HCT116 (cell line): ENCODE measurements at regions not wholly inside any gene's neighbourhood (a gene's known extent, or its start where the extent isn't known, plus 50 kb on each side); places are given as distances from the start of the nearest gene placed in this dataset.
A peak's percentile ranks its signal among the peaks of the same experiment; 100 is the strongest.

Experiments
- ATAC-seq: fragments of 200-7000 bp; cut with Tn5 transposase; 2 replicates; pipeline ENCODE4 v1.9.1; 2020; ENCODE audit warnings: mild to moderate bottlenecking, moderate library complexity
- BruUV-seq: library from RNA; stranded (reverse); fragments of 400-500 nt; replicated peaks from 2 replicates; lab custom pipeline; 2021; lab: Mats Ljungman, UMichigan
- CTCF ChIA-PET: fragments of 300-600 bp; sonication (Branson Sonifier 250); formaldehyde crosslinking; loops from one replicate; lab custom pipeline; 2021; ENCODE audit warnings: antibody characterized with exemption; lab: Charles Lee
- POLR2A ChIA-PET: fragments of 300-600, 350-600 bp; sonication (Branson Sonifier 250); formaldehyde crosslinking; loops from one replicate; lab custom pipeline; 2021; ENCODE audit warnings: antibody characterized with exemption; lab: Charles Lee
- RAD21 ChIA-PET, 2 experiments: fragments of 300-600 bp; sonication (Branson Sonifier 250); formaldehyde crosslinking; loops; one replicate each; lab custom pipeline; 2023; ENCODE audit warnings: low total read pairs in 2 of 2; ENCODE audit not compliant: uncharacterized antibody in 2 of 2, unreplicated experiment in 2 of 2, low non-redundant PET in 1 of 2; lab: Charles Lee
- DNase-seq: peaks from one replicate; pipeline ENCODE4 v3.0.0-alpha.2; 2010; ENCODE audit warnings: low read depth, low spot score
- H2AFZ ChIP-seq: fragments of 200-600 bp; shearing (Covaris generic), sonication (generic); 2 replicates; pipeline ENCODE4 v1.6.1; 2017; ENCODE audit warnings: low read depth, mixed run types, mixed read lengths, antibody characterized with exemption, low read length; ENCODE audit not compliant: poor library complexity, severe bottlenecking
- H3K27ac ChIP-seq: 2 replicates; pipeline ENCODE4 v1.5.1; 2012; ENCODE audit warnings: low read depth, low read length
- H3K27me3 ChIP-seq: fragments of 200-600 bp; sonication (generic); 2 replicates; pipeline ENCODE4 v1.6.1; 2016; ENCODE audit warnings: mixed run types, low read length, mixed read lengths; ENCODE audit not compliant: insufficient read depth
- H3K36me3 ChIP-seq, 2 experiments: fragments of 200-500 bp in 1 of 2; fragments of 200-600 bp in 1 of 2; sonication (Bioruptor generic) in 1 of 2; sonication (generic) in 1 of 2; 2 replicates each; pipeline versions ENCODE4 v1.5.1 to v1.6.1; 2014 to 2016; ENCODE audit warnings: low read length in 2 of 2, inconsistent platforms in 1 of 2, mixed read lengths in 1 of 2, mixed run types in 1 of 2; ENCODE audit not compliant: insufficient read depth in 2 of 2, control insufficient read depth in 1 of 2
- H3K4me1 ChIP-seq, 2 experiments: fragments of 200-600 bp in 1 of 2; sonication (generic) in 1 of 2; 2 replicates each; pipeline versions ENCODE4 v1.5.1 to v1.6.1; 2012 to 2017; ENCODE audit warnings: low read length in 2 of 2, inconsistent platforms in 1 of 2, mild to moderate bottlenecking in 1 of 2, mixed read lengths in 1 of 2, mixed run types in 1 of 2, moderate library complexity in 1 of 2; ENCODE audit not compliant: insufficient read depth in 2 of 2, control insufficient read depth in 1 of 2
- H3K4me2 ChIP-seq: fragments of 200-600 bp; sonication (generic); 2 replicates; pipeline ENCODE4 v1.6.1; 2017; ENCODE audit warnings: mixed run types, low read length, mixed read lengths
- H3K4me3 ChIP-seq, 2 experiments: fragments of 200-600 bp in 1 of 2; sonication (generic) in 1 of 2; replicated peaks in 1 of 2; 2 replicates each; pipeline ENCODE4 v1.5.1; 2011 to 2016; ENCODE audit warnings: low read length in 2 of 2, control low read depth in 1 of 2, low read depth in 1 of 2, mild to moderate bottlenecking in 1 of 2, mixed read lengths in 1 of 2, mixed run types in 1 of 2
- H3K79me2 ChIP-seq: fragments of 200-600 bp; sonication (generic); 2 replicates; pipeline ENCODE4 v1.6.1; 2017; ENCODE audit warnings: mild to moderate bottlenecking, mixed run types, low read length, moderate library complexity, mixed read lengths; ENCODE audit not compliant: insufficient read depth
- H3K9ac ChIP-seq: fragments of 200-600 bp; sonication (generic); 2 replicates; pipeline ENCODE4 v1.6.1; 2016; ENCODE audit warnings: low read length, mixed read lengths
- H3K9me2 ChIP-seq: fragments of 200-600 bp; sonication (generic), shearing (Covaris generic); 2 replicates; pipeline ENCODE4 v1.6.1; 2017; ENCODE audit warnings: mixed run types, mild to moderate bottlenecking, moderate library complexity; ENCODE audit not compliant: insufficient read depth
- H3K9me3 ChIP-seq, 2 experiments: fragments of 200-500 bp in 1 of 2; fragments of 200-600 bp in 1 of 2; sonication (Bioruptor generic) in 1 of 2; sonication (generic) in 1 of 2; 2 replicates each; pipeline ENCODE4 v1.6.1; 2014 to 2017; ENCODE audit warnings: low read length in 2 of 2, mixed read lengths in 2 of 2, inconsistent platforms in 1 of 2, low read depth in 1 of 2, mild to moderate bottlenecking in 1 of 2, mixed run types in 1 of 2, moderate library complexity in 1 of 2; ENCODE audit not compliant: control insufficient read depth in 1 of 2, insufficient read depth in 1 of 2
- H4K20me1 ChIP-seq: fragments of 200-600 bp; sonication (generic), shearing (Covaris generic); 2 replicates; pipeline ENCODE4 v1.6.1; 2017; ENCODE audit warnings: mixed run types, mild to moderate bottlenecking, moderate library complexity; ENCODE audit not compliant: insufficient read depth
- CBX3 ChIP-seq: IDR thresholded peaks from 2 replicates; pipeline ENCODE4 v1.6.1; 2012; ENCODE audit warnings: low read depth
- CEBPB ChIP-seq: IDR thresholded peaks from 2 replicates; pipeline ENCODE4 v1.6.1; 2012; ENCODE audit warnings: low read depth
- FOSL1 ChIP-seq: IDR thresholded peaks from 2 replicates; pipeline ENCODE4 v1.6.1; 2012; ENCODE audit warnings: low read depth
- JUND ChIP-seq: IDR thresholded peaks from 2 replicates; pipeline ENCODE4 v1.6.1; 2012
- POLR2A ChIP-seq: IDR thresholded peaks from 2 replicates; pipeline ENCODE4 v1.7.0; 2011; ENCODE audit warnings: borderline replicate concordance; ENCODE audit not compliant: insufficient read depth, insufficient read length; ENCODE audit errors: extremely low read depth
- POLR2AphosphoS5 ChIP-seq: IDR thresholded peaks from 2 replicates; pipeline ENCODE4 v1.6.1; 2011; ENCODE audit warnings: mild to moderate bottlenecking, low read depth, low read length, moderate library complexity
- RAD21 ChIP-seq: IDR thresholded peaks from 2 replicates; pipeline ENCODE4 v1.6.1; 2012; ENCODE audit warnings: low read depth, mild to moderate bottlenecking
- SIN3A ChIP-seq: IDR thresholded peaks from 2 replicates; pipeline ENCODE4 v1.6.1; 2012; ENCODE audit warnings: low read depth
- SP1 ChIP-seq: IDR thresholded peaks from 2 replicates; pipeline ENCODE4 v1.6.1; 2012; ENCODE audit warnings: low read depth
- SRF ChIP-seq: IDR thresholded peaks from 2 replicates; pipeline ENCODE4 v1.6.1; 2012; ENCODE audit warnings: low read depth
- YY1 ChIP-seq: IDR thresholded peaks from 2 replicates; pipeline ENCODE4 v1.6.1; 2011; ENCODE audit warnings: low read length, low read depth, moderate library complexity, mild to moderate bottlenecking; ENCODE audit not compliant: insufficient replicate concordance; ENCODE audit errors: extremely low read depth
- ZFX ChIP-seq: fragments of 450-650 bp; IDR thresholded peaks from 2 replicates; pipeline ENCODE4 v1.6.1; 2017
- ZNF274 ChIP-seq: fragments of 200-500 bp; sonication (Bioruptor generic); IDR thresholded peaks from 2 replicates; pipeline ENCODE4 v1.6.1; 2014; ENCODE audit warnings: mild to moderate bottlenecking, low read depth, low read length, inconsistent platforms
- intact Hi-C: fragments of 100-400 bp; cut with micrococcal nuclease; formaldehyde crosslinking; loops from 2 replicates; pipeline ENCODE4 v1.10.0; 2022
- TF ChIP-seq, protein P1 (sequence below): IDR thresholded peaks from 2 replicates; pipeline ENCODE4 v1.6.1; 2012
- TF ChIP-seq, protein P2 (sequence below): IDR thresholded peaks from 2 replicates; pipeline ENCODE4 v1.6.1; 2012
- TF ChIP-seq, protein P3 (sequence below): IDR thresholded peaks from 2 replicates; pipeline ENCODE4 v1.6.1; 2012; ENCODE audit warnings: low read depth

DNA sequence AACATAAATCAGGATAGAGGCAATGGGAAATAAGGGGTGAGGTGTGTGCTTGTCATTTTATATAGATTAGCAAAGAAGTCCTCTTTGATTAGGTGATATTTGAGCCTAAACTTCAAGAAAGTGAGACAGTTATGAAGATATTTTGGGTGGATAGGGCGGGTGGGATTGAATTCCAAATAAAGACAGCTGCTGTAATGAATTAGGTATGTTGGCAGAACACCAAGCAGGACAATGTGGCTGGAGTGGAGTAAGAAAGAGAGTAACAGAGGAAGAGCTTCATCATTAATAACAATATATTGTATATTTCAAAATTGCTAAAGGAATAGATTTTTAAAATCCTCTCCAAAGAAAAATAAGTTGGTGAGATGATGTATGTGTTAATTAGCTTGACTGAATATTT lies 91.0 kb upstream of the CENPE start:
- intact Hi-C loops = no loop called here
- ChIA-PET RAD21 (no interaction called here), CTCF (no interaction called here), POLR2A (no interaction called here)
- H3K4me1 ChIP-seq = no peaks in the 10 kb centered on the region
- no peak for TF ChIP-seq SIN3A
- TF ChIP-seq RAD21 = no peak
- TF ChIP-seq SRF = no peak
- no peak for TF ChIP-seq CBX3
- TF ChIP-seq CEBPB = no peak
- no peak for TF ChIP-seq JUND
- TF ChIP-seq ZNF274 = no peak
- TF ChIP-seq, protein P1, sequence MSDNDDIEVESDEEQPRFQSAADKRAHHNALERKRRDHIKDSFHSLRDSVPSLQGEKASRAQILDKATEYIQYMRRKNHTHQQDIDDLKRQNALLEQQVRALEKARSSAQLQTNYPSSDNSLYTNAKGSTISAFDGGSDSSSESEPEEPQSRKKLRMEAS = no peak
- TF ChIP-seq FOSL1 = no peak
- TF ChIP-seq, protein P2, sequence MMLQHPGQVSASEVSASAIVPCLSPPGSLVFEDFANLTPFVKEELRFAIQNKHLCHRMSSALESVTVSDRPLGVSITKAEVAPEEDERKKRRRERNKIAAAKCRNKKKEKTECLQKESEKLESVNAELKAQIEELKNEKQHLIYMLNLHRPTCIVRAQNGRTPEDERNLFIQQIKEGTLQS = no peak
- TF ChIP-seq ZFX = no peak
- TF ChIP-seq SP1 = no peak
- TF ChIP-seq POLR2A = no peak
- no peak for TF ChIP-seq YY1
- H3K27me3 ChIP-seq = no peaks in the 10 kb centered on the region
- ATAC-seq = no peak
- H4K20me1 ChIP-seq = no peaks in the 10 kb centered on the region
- H2AFZ ChIP-seq = peak overlapping the region; percentile 35
- H3K27ac ChIP-seq = no peak overlapping the region
- no peak overlapping the region for H3K4me2 ChIP-seq
- H3K79me2 ChIP-seq = no peaks in the 10 kb centered on the region
- no peaks in the 10 kb centered on the region for H3K9me2 ChIP-seq
- H3K9me3 ChIP-seq = no peaks in the 10 kb centered on the region
- no peak for DNase-seq
- H3K9ac ChIP-seq = no peak overlapping the region
- BruUV-seq = no TSS peak
- no peaks in the 10 kb centered on the region for H3K36me3 ChIP-seq
- H3K4me3 ChIP-seq = no peak overlapping the region

DNA sequence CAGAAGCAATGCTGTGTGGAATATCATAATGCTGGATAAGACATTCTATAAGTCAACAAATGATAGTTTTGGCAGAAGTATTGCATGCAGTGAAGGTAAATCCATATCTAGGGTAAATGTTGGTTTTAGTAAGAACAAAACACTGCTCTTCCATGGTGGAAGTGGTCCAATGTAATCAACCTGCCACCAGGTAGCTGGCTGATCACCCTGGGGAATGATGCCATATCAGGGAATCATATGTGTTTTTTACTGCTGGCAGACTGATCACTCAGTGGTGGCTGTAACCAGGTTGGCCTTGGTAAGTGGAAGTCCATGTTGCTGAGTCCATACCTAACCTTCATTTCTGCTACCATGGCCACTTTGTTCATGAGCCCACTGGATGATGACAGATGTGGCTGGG lies 74.0 kb upstream of the CENPE start:
- ChIA-PET POLR2A (no interaction called here), RAD21 (no interaction called here), CTCF (no interaction called here)
- H3K79me2 ChIP-seq = no peaks in the 10 kb centered on the region
- intact Hi-C loops = no loop called here
- H3K9me3 ChIP-seq = no peaks in the 10 kb centered on the region
- H3K4me2 ChIP-seq = no peak overlapping the region
- H3K4me3 ChIP-seq = no peak overlapping the region
- H3K9me2 ChIP-seq = no peaks in the 10 kb centered on the region
- no peak overlapping the region for H2AFZ ChIP-seq
- ATAC-seq = no peak
- no peaks in the 10 kb centered on the region for H3K27me3 ChIP-seq
- DNase-seq = no peak
- H3K9ac ChIP-seq = no peak overlapping the region
- H4K20me1 ChIP-seq = no peaks in the 10 kb centered on the region
- H3K36me3 ChIP-seq = no peaks in the 10 kb centered on the region
- TF ChIP-seq ZNF274 (no peak), POLR2AphosphoS5 (no peak), YY1 (no peak), CEBPB (no peak), FOSL1 (no peak), JUND (no peak)
- TF ChIP-seq, protein P1 = no peak
- TF ChIP-seq, protein P3, sequence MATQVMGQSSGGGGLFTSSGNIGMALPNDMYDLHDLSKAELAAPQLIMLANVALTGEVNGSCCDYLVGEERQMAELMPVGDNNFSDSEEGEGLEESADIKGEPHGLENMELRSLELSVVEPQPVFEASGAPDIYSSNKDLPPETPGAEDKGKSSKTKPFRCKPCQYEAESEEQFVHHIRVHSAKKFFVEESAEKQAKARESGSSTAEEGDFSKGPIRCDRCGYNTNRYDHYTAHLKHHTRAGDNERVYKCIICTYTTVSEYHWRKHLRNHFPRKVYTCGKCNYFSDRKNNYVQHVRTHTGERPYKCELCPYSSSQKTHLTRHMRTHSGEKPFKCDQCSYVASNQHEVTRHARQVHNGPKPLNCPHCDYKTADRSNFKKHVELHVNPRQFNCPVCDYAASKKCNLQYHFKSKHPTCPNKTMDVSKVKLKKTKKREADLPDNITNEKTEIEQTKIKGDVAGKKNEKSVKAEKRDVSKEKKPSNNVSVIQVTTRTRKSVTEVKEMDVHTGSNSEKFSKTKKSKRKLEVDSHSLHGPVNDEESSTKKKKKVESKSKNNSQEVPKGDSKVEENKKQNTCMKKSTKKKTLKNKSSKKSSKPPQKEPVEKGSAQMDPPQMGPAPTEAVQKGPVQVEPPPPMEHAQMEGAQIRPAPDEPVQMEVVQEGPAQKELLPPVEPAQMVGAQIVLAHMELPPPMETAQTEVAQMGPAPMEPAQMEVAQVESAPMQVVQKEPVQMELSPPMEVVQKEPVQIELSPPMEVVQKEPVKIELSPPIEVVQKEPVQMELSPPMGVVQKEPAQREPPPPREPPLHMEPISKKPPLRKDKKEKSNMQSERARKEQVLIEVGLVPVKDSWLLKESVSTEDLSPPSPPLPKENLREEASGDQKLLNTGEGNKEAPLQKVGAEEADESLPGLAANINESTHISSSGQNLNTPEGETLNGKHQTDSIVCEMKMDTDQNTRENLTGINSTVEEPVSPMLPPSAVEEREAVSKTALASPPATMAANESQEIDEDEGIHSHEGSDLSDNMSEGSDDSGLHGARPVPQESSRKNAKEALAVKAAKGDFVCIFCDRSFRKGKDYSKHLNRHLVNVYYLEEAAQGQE = no peak
- no TSS peak for BruUV-seq
- peaks cover 0 to 3% of the 10 kb centered on the region in 2 experiments; a peak in 1 of 4 replicates for H3K4me1 ChIP-seq
- H3K27ac ChIP-seq = no peak overlapping the region
